HG02588 (cell line): ENCODE measurements at regions not wholly inside any gene's neighbourhood (a gene's known extent, or its start where the extent isn't known, plus 50 kb on each side); places are given as distances from the start of the nearest gene placed in this dataset.

Experiments used
- ATAC-seq: cut with Tn5 transposase; IDR thresholded peaks from one replicate; pipeline ENCODE4 v1.9.1; 2021; ENCODE audit warnings: mild to moderate bottlenecking, moderate library complexity; ENCODE audit not compliant: unreplicated experiment

- ATAC-seq, result no peak
These were observed 121.9 kb downstream of the TMEM18 start for GRCh38 chr2:555164-555922.

- ATAC-seq, result no peak
These were observed 122.8 kb downstream of the TMEM18 start for GRCh38 chr2:554444-554843.

GRCh38 chr2:552906-553305, 124.3 kb downstream of the TMEM18 start:
- no peak for ATAC-seq

GRCh38 chr2:551621-552020, 125.6 kb downstream of the TMEM18 start:
- ATAC-seq, result no peak

- no peak for ATAC-seq
These were observed 126.2 kb downstream of the TMEM18 start for GRCh38 chr2:550860-551567.

GRCh38 chr2:545711-546650, 131.2 kb downstream of the TMEM18 start:
- no peak for ATAC-seq

GRCh38 chr2:545228-545627, 132.0 kb downstream of the TMEM18 start:
- no peak for ATAC-seq

GRCh38 chr2:538646-539045, 138.6 kb downstream of the TMEM18 start:
- ATAC-seq, result no peak

GRCh38 chr2:535222-535621, 142.0 kb downstream of the TMEM18 start:
- ATAC-seq, result no peak

- no peak for ATAC-seq
These were observed 147.4 kb downstream of the TMEM18 start for GRCh38 chr2:529852-530251.

- no peak for ATAC-seq
These were observed 147.8 kb downstream of the TMEM18 start for GRCh38 chr2:529424-529823.

- no peak for ATAC-seq
These were observed 149.6 kb downstream of the TMEM18 start for GRCh38 chr2:527581-527980.

- no peak for ATAC-seq
These were observed 150.3 kb downstream of the TMEM18 start for GRCh38 chr2:526918-527317.

GRCh38 chr2:525611-526010, 151.6 kb downstream of the TMEM18 start:
- ATAC-seq, result no peak

- ATAC-seq, result no peak
These were observed 152.2 kb downstream of the TMEM18 start for GRCh38 chr2:525021-525420.

GRCh38 chr2:524442-524841, 152.8 kb downstream of the TMEM18 start:
- ATAC-seq, result no peak

GRCh38 chr2:523698-524270, 153.4 kb downstream of the TMEM18 start:
- no peak for ATAC-seq

GRCh38 chr2:522776-523175, 154.4 kb downstream of the TMEM18 start:
- no peak for ATAC-seq

GRCh38 chr2:521853-522530, 155.2 kb downstream of the TMEM18 start:
- ATAC-seq, result no peak

- ATAC-seq, result no peak
These were observed 156.4 kb downstream of the TMEM18 start for GRCh38 chr2:520663-521340.
